Lung (tissue), 11 donors: ENCODE measurements at regions not wholly inside any gene's neighbourhood (a gene's known extent, or its start where the extent isn't known, plus 50 kb on each side); places are given as distances from the start of the nearest gene placed in this dataset.

ENCODE experiments used
- ATAC-seq: fragments of 200-7000 bp; cut with Tn5 transposase; one replicate; pipeline ENCODE4 v1.9.1; 2020; ENCODE audit warnings: moderate number of reproducible peaks; ENCODE audit not compliant: insufficient read depth, low FRiP score
- DNase-seq, 3 donors: peaks; one replicate each; pipeline ENCODE4 v3.0.0-alpha.2; 2013 to 2017
- H3K27ac ChIP-seq, 2 donors: one replicate each; pipeline ENCODE4 v1.5.1; 2013; ENCODE audit warnings: mild to moderate bottlenecking in 2 of 2, moderate library complexity in 2 of 2, control low read depth in 1 of 2, inconsistent platforms in 1 of 2, low read depth in 1 of 2, low read length in 1 of 2
- H3K27me3 ChIP-seq, 3 donors: one replicate each; pipeline ENCODE4 v1.5.1; 2013; ENCODE audit warnings: low read length in 2 of 3; ENCODE audit not compliant: control insufficient read depth in 3 of 3, insufficient read depth in 3 of 3
- H3K36me3 ChIP-seq, 4 donors: one replicate each; pipeline ENCODE4 v1.5.1; 2013; ENCODE audit warnings: low read length in 4 of 4, mild to moderate bottlenecking in 1 of 4, moderate library complexity in 1 of 4; ENCODE audit not compliant: control insufficient read depth in 4 of 4, insufficient read depth in 4 of 4
- H3K4me1 ChIP-seq, 5 donors: one replicate each; pipeline ENCODE4 v1.5.1; 2013; ENCODE audit warnings: low read length in 5 of 5, mild to moderate bottlenecking in 2 of 5, moderate library complexity in 1 of 5; ENCODE audit not compliant: control insufficient read depth in 5 of 5, insufficient read depth in 5 of 5
- H3K4me3 ChIP-seq: one replicate; pipeline ENCODE4 v1.5.1; 2013; ENCODE audit warnings: mild to moderate bottlenecking, control low read depth, moderate library complexity
- H3K9ac ChIP-seq, 2 donors: one replicate each; pipeline ENCODE4 v1.5.1; 2013; ENCODE audit warnings: low read length in 2 of 2, control low read depth in 1 of 2; ENCODE audit not compliant: insufficient read depth in 1 of 2
- H3K9me3 ChIP-seq, 4 donors: one replicate each; pipeline ENCODE4 v1.5.1; 2013; ENCODE audit warnings: low read length in 3 of 4, mild to moderate bottlenecking in 1 of 4, moderate library complexity in 1 of 4; ENCODE audit not compliant: control insufficient read depth in 4 of 4, insufficient read depth in 3 of 4
- CTCF ChIP-seq: IDR thresholded peaks from 2 replicates; pipeline ENCODE4 v1.5.1; 2012; ENCODE audit warnings: mild to moderate bottlenecking; ENCODE audit errors: control extremely low read depth, extremely low read depth
- WGBS, 2 donors: extraction: QIAGEN DNeasy Blood & Tissue Kit; methylation state at CpG; one replicate each; pipeline ENCODE4 v1.1.7; 2013; 5-methylcytosine and 5-hydroxymethylcytosine counted together
- donor health status: control.
- donor health status: control.
- donor health status: Bipolar disorder and iron deficiency.
- donor health status: healthy.
- donor health status: DM: yes; HTN: yes; CAD: no.

GRCh38 chr1:232468249-232468648 lies 161.7 kb downstream of the SIPA1L2 start:
- Histone ChIP-seq H3K27ac (no peak overlapping the region), H3K9me3 (peaks cover 0 to 1% (median 0%) of the 10 kb centered on the region in 4 donors), H3K4me1 (peaks cover 0 to 16% (median 2%) of the 10 kb centered on the region in 5 donors), H3K9ac (no peak overlapping the region), H3K27me3 (no peaks in the 10 kb centered on the region), H3K4me3 (no peak overlapping the region), H3K36me3 (peaks cover 14 to 16% (median 15%) of the 10 kb centered on the region in 4 donors)
- DNase-seq: no peak
- no peak for ATAC-seq
- WGBS, 2 donors: 81 to 86% methylated on average over 3 of the region's 3 CpGs
- no peak for TF ChIP-seq CTCF

GRCh38 chr1:232467073-232467760 lies 162.7 kb downstream of the SIPA1L2 start:
- H3K4me1 ChIP-seq: peaks cover 0 to 5% (median 1%) of the 10 kb centered on the region in 5 donors
- no peak for ATAC-seq
- 93 to 96% methylated on average over 9 of the region's 9 CpGs for WGBS, 2 donors

DNA sequence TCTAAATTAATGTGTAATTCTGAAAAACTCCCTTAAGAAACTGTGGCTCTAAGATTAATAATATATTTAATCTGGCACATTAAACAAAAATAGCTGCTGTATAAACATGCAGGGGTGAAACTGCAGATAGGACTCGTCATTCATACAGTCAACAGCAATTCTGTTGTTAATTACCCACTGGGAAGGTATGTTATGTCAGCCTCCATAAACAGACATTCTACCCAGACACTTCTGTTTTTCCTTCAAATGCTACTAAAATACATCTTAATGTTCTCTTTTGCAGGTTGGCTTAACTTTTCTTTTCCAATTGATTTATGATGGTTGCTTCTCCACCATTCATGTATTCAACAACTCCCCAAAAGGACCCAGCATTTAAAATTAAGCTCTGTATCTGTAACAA lies 165.6 kb downstream of the SIPA1L2 start:
- H3K36me3 ChIP-seq: peaks cover 8 to 15% (median 10%) of the 10 kb centered on the region in 4 donors

More at GRCh38 chr1:232467073-232467760, 162.7 kb downstream of the SIPA1L2 start:
- H3K4me3 ChIP-seq: no peak overlapping the region
- no peak overlapping the region for H3K27ac ChIP-seq
- DNase-seq: no peak
- no peak for TF ChIP-seq CTCF
- H3K27me3 ChIP-seq: no peaks in the 10 kb centered on the region
- H3K36me3 ChIP-seq: peaks cover 14 to 20% (median 16%) of the 10 kb centered on the region in 4 donors
- no peak overlapping the region for H3K9ac ChIP-seq
- no peaks in the 10 kb centered on the region for H3K9me3 ChIP-seq

More for the DNA sequence above, 165.6 kb downstream of the SIPA1L2 start:
- no peaks in the 10 kb centered on the region for H3K27me3 ChIP-seq
- H3K9ac ChIP-seq: no peak overlapping the region
- H3K9me3 ChIP-seq: no peaks in the 10 kb centered on the region
- H3K27ac ChIP-seq: no peak overlapping the region
- 43 to 73% methylated on average over 1 of the region's 1 CpG for WGBS, 2 donors
- no peak for ATAC-seq
- no peak for DNase-seq
- no peak for TF ChIP-seq CTCF
- no peak overlapping the region for H3K4me3 ChIP-seq
- peaks cover 0 to 5% (median 0%) of the 10 kb centered on the region in 5 donors for H3K4me1 ChIP-seq
